ENCODE measurements at regions not wholly inside any gene's neighbourhood (a gene's known extent, or its start where the extent isn't known, plus 50 kb on each side); places are given as distances from the start of the nearest gene placed in this dataset.

DNA sequence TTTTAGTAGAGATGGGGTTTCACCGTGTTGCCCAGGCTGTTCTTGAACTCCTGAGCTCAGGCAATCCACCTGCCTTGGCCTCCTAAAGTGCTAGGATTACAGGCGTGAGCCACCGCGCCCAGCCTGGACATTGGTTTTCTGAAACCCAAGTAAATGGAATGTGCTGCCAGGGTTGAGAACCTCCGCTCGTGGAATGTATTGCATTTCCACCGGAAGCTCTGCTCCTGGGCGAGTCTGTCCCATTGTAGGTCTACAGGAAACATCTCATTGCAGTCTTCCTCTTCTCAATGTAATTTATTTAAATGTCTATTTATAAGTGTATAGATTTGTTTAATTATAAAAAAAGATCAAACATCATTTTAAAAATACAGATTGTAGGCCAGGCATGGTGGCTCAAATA, 57.4 kb upstream of the HAPSTR1 start:
- Histone ChIP-seq H3K36me3 (no peaks in the 10 kb centered on the region), H3K27ac (no peak overlapping the region), H3K9me3 (no peaks in the 10 kb centered on the region), H3K27me3 (no peaks in the 10 kb centered on the region), H3K4me3 (no peak overlapping the region), H3K4me1 (no peaks in the 10 kb centered on the region)
- ATAC-seq: no peak
- WGBS, 4 donors: 69 to 84% (median 80%) methylated on average over 8 of the region's 8 CpGs
- TF ChIP-seq, protein P1, sequence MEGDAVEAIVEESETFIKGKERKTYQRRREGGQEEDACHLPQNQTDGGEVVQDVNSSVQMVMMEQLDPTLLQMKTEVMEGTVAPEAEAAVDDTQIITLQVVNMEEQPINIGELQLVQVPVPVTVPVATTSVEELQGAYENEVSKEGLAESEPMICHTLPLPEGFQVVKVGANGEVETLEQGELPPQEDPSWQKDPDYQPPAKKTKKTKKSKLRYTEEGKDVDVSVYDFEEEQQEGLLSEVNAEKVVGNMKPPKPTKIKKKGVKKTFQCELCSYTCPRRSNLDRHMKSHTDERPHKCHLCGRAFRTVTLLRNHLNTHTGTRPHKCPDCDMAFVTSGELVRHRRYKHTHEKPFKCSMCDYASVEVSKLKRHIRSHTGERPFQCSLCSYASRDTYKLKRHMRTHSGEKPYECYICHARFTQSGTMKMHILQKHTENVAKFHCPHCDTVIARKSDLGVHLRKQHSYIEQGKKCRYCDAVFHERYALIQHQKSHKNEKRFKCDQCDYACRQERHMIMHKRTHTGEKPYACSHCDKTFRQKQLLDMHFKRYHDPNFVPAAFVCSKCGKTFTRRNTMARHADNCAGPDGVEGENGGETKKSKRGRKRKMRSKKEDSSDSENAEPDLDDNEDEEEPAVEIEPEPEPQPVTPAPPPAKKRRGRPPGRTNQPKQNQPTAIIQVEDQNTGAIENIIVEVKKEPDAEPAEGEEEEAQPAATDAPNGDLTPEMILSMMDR (IDR thresholded peaks at IDR 0.05): no peak
- TF ChIP-seq POLR2A (IDR thresholded peaks at IDR 0.05): no peak
- no peak for DNase-seq
- intact Hi-C loops (cut with DNase I): no loop called here

DNA sequence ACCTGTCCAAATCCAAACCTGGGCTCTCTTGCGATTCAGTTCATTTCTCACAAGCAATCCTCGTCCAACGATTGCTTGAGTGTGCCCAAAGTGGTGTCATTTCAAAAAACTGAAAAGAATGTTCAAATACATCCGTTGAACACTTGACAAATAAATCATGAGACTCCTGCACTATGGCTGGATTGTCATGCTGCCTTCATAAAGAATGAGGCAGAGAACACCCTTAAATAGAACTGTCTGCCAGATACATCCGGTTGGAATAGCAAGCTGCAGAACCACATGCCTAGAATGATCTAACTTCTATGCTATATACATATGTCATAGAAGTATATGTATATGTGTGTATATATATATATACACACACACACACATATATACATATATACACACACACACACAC, 55.4 kb upstream of the HAPSTR1 start:
- DNase-seq (no peak), ATAC-seq (no peak)
- WGBS, 4 donors: 77 to 82% (median 81%) methylated on average over 5 of the region's 5 CpGs
- Histone ChIP-seq H3K9me3 (no peaks in the 10 kb centered on the region), H3K4me1 (no peaks in the 10 kb centered on the region), H3K27ac (no peak overlapping the region), H3K27me3 (no peaks in the 10 kb centered on the region), H3K4me3 (no peak overlapping the region), H3K36me3 (no peaks in the 10 kb centered on the region)
- TF ChIP-seq POLR2A (IDR thresholded peaks at IDR 0.05): no peak
- TF ChIP-seq, protein P1 (IDR thresholded peaks at IDR 0.05): no peak
- intact Hi-C loops (cut with DNase I): no loop called here

DNA sequence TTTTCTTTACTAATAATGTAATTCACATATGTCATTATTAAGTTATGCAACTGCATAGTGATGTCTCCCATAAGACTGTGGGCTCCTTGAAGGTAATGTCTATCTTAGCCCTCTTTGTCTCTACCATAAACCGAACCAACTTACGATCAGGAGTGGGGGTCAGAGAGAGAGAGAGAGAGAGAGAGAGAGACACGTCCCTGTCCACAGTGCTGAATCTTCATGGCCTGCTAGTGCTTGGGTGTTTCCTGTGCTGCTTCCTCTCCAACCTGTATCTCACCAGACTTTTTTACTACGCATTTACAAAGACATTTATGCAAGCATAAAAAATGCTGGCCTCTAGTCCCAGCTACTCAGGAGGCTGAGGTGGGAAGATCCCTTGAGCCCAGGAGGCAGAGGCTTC, 52.2 kb upstream of the HAPSTR1 start:
- Histone ChIP-seq H3K27ac (no peak overlapping the region), H3K4me1 (no peaks in the 10 kb centered on the region), H3K27me3 (no peaks in the 10 kb centered on the region), H3K36me3 (no peaks in the 10 kb centered on the region), H3K4me3 (no peak overlapping the region), H3K9me3 (peaks cover 0 to 5% (median 0%) of the 10 kb centered on the region in 12 donors)
- no peak for ATAC-seq
- 31 to 52% (median 48%) methylated on average over 4 of the region's 4 CpGs for WGBS, 4 donors
- no peak for DNase-seq
- TF ChIP-seq, protein P1 (IDR thresholded peaks at IDR 0.05): no peak
- no peak for TF ChIP-seq POLR2A (IDR thresholded peaks at IDR 0.05)
- intact Hi-C loops (cut with DNase I): no loop called here

DNA sequence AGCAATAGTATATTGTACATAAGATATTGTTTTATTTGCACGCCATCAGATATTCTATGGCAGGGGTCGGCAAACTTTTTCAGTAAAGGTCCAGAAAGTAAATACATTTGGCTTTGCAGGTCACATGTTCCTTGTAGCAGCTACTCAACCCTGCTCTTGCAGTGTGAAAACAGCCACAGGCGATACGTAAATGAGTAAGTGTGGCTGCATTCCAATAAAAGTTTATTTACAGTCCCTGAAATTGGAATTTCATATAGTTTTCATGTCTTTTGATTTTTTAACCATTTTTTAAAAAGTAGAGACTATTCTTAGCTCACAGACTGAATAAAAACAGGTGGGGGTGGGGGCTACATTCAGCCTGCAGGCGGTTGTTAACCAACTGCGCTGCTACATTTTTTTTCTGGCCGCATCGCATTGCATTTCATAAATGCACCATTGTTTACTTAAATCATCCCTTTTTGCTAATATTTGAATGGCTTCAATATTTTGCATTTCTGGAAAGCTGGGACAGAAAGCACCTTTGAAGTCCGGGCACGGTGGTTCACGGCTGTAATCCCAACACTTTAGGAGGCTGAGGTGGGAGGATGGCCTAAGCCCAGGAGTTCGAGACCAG, 50.5 kb upstream of the HAPSTR1 start:
- DNase-seq: no peak
- no peaks in the 10 kb centered on the region for H3K36me3 ChIP-seq
- H3K4me3 ChIP-seq: no peak overlapping the region
- no peak overlapping the region for H3K27ac ChIP-seq
- H3K4me1 ChIP-seq: no peaks in the 10 kb centered on the region
- H3K9me3 ChIP-seq: peaks cover 0 to 5% (median 0%) of the 10 kb centered on the region in 12 donors
- intact Hi-C loops (cut with DNase I): no loop called here
- 84 to 90% (median 87%) methylated on average over 12 of the region's 12 CpGs for WGBS, 4 donors
- H3K27me3 ChIP-seq: no peaks in the 10 kb centered on the region
- no peak for ATAC-seq
- TF ChIP-seq POLR2A (IDR thresholded peaks at IDR 0.05): no peak
- TF ChIP-seq, protein P1 (IDR thresholded peaks at IDR 0.05): no peak
